GM12873 (cell line): ENCODE measurements at regions not wholly inside any gene's neighbourhood (a gene's known extent, or its start where the extent isn't known, plus 50 kb on each side); places are given as distances from the start of the nearest gene placed in this dataset.

ENCODE experiments used
- CTCF ChIP-seq: IDR thresholded peaks from 2 replicates; pipeline ENCODE4 v1.5.1; 2012; ENCODE audit warnings: low read depth, mild to moderate bottlenecking, moderate library complexity, low read length, control low read depth; ENCODE audit not compliant: insufficient read depth; ENCODE audit errors: missing control alignments

GRCh38 chr5:92861531-92862285 lies 719.3 kb downstream of the NR2F1-AS1 start:
- no peak for TF ChIP-seq CTCF

GRCh38 chr5:92860061-92860460 lies 721.0 kb downstream of the NR2F1-AS1 start:
- TF ChIP-seq CTCF: no peak

- no peak for TF ChIP-seq CTCF
These were observed 728.8 kb downstream of the NR2F1-AS1 start for GRCh38 chr5:92852219-92852618.

- no peak for TF ChIP-seq CTCF
These were observed 730.1 kb downstream of the NR2F1-AS1 start for GRCh38 chr5:92850886-92851285.

- no peak for TF ChIP-seq CTCF
These were observed 731.3 kb downstream of the NR2F1-AS1 start for GRCh38 chr5:92849756-92850155.

- no peak for TF ChIP-seq CTCF
These were observed 739.3 kb downstream of the NR2F1-AS1 start for GRCh38 chr5:92841604-92842155.

- no peak for TF ChIP-seq CTCF
These were observed 742.8 kb downstream of the NR2F1-AS1 start for GRCh38 chr5:92838253-92838652.
